Stimulated activated effector memory CD8-positive, alpha-beta T cell treated with anti-CD3 and anti-CD28 coated beads, Interleukin-12 subunit alpha, Interleukin-12 subunit beta, amount 100 ng/mL, for 72 hours (primary cell): ENCODE measurements at regions not wholly inside any gene's neighbourhood (a gene's known extent, or its start where the extent isn't known, plus 50 kb on each side); places are given as distances from the start of the nearest gene placed in this dataset.

Source experiments
- ATAC-seq: fragments of 150-1000 bp; cut with Tn5 transposase; 2 replicates; pipeline ENCODE4 v1.10.0; 2021
- DNase-seq, 2 donors: peaks; one replicate each; pipeline ENCODE4 v3.0.0; 2021 to 2022; ENCODE audit warnings: low spot score in 2 of 2
- H3K27ac Mint-ChIP-seq: one replicate; pipeline ENCODE4 v1.8.0; 2022; ENCODE audit warnings: mild to moderate bottlenecking, mixed read lengths
- H3K36me3 Mint-ChIP-seq: one replicate; pipeline ENCODE4 v1.8.0; 2022; ENCODE audit warnings: mild to moderate bottlenecking, mixed read lengths
- H3K4me1 Mint-ChIP-seq: one replicate; pipeline ENCODE4 v1.8.0; 2022; ENCODE audit warnings: mixed read lengths
- H3K4me3 Mint-ChIP-seq: one replicate; pipeline ENCODE4 v1.8.0; 2022; ENCODE audit warnings: mild to moderate bottlenecking, mixed read lengths
- H3K9me3 Mint-ChIP-seq: one replicate; pipeline ENCODE4 v1.8.0; 2022; ENCODE audit warnings: mixed read lengths

GRCh38 chr13:62627226-62627625, 1211.6 kb upstream of the PCDH20 start:
- Mint-ChIP-seq H3K4me3 (no peak overlapping the region), H3K4me1 (no peaks in the 10 kb centered on the region), H3K9me3 (peaks cover 10% of the 10 kb centered on the region), H3K27ac (no peak overlapping the region), H3K36me3 (no peaks in the 10 kb centered on the region)
- ATAC-seq (no peak), DNase-seq (no peak)

GRCh38 chr13:62626771-62627170, 1211.1 kb upstream of the PCDH20 start:
- DNase-seq (no peak), ATAC-seq (no peak)
- H3K4me3 Mint-ChIP-seq = no peak overlapping the region
- no peaks in the 10 kb centered on the region for H3K4me1 Mint-ChIP-seq
- no peaks in the 10 kb centered on the region for H3K36me3 Mint-ChIP-seq
- H3K27ac Mint-ChIP-seq = no peak overlapping the region
- H3K9me3 Mint-ChIP-seq = peaks cover 10% of the 10 kb centered on the region

- ATAC-seq (no peak), DNase-seq (no peak)
- Mint-ChIP-seq H3K4me1 (no peaks in the 10 kb centered on the region), H3K27ac (no peak overlapping the region), H3K4me3 (no peak overlapping the region), H3K36me3 (no peaks in the 10 kb centered on the region), H3K9me3 (peaks cover 10% of the 10 kb centered on the region)
Observed at GRCh38 chr13:62625214-62625881, 1209.7 kb upstream of the PCDH20 start.

- Mint-ChIP-seq H3K4me3 (no peak overlapping the region), H3K27ac (no peak overlapping the region), H3K9me3 (peaks cover 19% of the 10 kb centered on the region), H3K36me3 (no peaks in the 10 kb centered on the region), H3K4me1 (no peaks in the 10 kb centered on the region)
- DNase-seq (no peak), ATAC-seq (no peak)
Observed at GRCh38 chr13:62613819-62614218, 1198.2 kb upstream of the PCDH20 start.

DNA sequence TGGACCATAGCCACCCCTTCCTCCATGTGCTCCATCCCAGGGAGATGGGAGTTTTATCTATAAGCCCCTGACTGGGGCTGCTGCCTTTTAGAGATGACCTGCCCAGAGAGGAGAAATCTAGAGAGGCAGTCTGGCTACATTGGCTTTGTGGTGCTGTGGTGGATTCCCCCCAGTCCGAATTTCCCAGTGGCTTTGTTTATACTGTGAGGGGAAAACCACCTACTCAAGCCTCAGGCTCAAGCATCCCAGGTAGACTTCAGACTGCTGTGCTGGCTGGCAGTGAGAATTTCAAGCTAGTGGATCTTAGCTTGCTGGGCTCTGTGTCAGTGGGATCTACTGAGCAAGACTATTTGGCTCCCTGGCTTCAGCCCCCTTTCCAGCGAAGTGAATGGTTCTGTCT, 1195.7 kb upstream of the PCDH20 start:
- ATAC-seq (no peak), DNase-seq (no peak)
- H3K4me1 Mint-ChIP-seq = no peaks in the 10 kb centered on the region
- no peak overlapping the region for H3K27ac Mint-ChIP-seq
- no peak overlapping the region for H3K4me3 Mint-ChIP-seq
- H3K36me3 Mint-ChIP-seq = no peaks in the 10 kb centered on the region
- peaks cover 35% of the 10 kb centered on the region for H3K9me3 Mint-ChIP-seq

DNA sequence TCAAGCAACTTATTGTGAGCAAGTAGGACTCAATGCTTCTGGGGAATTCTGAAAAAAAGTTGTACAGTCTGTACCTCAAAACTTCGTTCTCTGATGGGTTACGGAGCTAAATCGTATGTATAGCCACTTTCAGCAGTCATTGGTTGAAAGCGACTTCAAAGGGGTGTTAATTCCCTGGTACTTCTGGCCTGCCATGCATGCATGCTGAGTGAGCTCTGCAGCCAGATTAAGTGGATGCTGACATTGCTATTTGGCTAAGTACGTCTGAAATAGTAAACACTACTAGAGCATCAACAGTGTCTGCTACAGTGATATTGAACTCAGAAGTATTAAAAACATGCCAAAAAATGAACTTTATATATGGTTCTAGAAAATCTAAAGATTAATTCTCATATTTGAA, 1183.1 kb upstream of the PCDH20 start:
- H3K4me3 Mint-ChIP-seq = no peak overlapping the region
- ATAC-seq (no peak), DNase-seq (no peak)
- H3K36me3 Mint-ChIP-seq = no peaks in the 10 kb centered on the region
- H3K9me3 Mint-ChIP-seq = peaks cover 24% of the 10 kb centered on the region
- no peaks in the 10 kb centered on the region for H3K4me1 Mint-ChIP-seq
- no peak overlapping the region for H3K27ac Mint-ChIP-seq

DNA sequence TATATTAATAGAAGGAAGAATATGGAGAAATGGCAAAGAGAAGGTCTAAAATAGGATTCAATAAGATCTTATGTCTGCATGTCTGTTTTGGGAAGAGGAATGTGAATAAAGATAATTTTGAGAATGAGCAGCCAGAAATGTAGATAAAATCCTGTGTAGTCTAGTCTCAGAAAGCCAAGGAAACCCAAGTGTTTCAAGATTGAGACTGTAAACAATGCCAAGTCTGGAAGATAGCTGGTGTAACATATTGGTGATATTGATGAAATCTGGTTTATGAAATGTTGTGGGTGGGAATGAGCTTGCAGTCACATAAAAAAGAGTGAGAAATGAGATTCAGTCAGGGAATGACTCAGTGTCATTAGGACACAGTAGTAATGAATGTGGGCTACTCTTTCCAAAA, 1180.3 kb upstream of the PCDH20 start:
- no peak overlapping the region for H3K4me3 Mint-ChIP-seq
- ATAC-seq = no peak
- H3K27ac Mint-ChIP-seq = no peak overlapping the region
- DNase-seq = no peak
- H3K9me3 Mint-ChIP-seq = peaks cover 16% of the 10 kb centered on the region
- H3K4me1 Mint-ChIP-seq = no peaks in the 10 kb centered on the region
- H3K36me3 Mint-ChIP-seq = no peaks in the 10 kb centered on the region

- DNase-seq (no peak), ATAC-seq (no peak)
- no peak overlapping the region for H3K27ac Mint-ChIP-seq
- H3K4me1 Mint-ChIP-seq = no peaks in the 10 kb centered on the region
- H3K36me3 Mint-ChIP-seq = no peaks in the 10 kb centered on the region
- no peak overlapping the region for H3K4me3 Mint-ChIP-seq
- H3K9me3 Mint-ChIP-seq = peaks cover 15% of the 10 kb centered on the region
Observed at GRCh38 chr13:62593804-62594203, 1178.2 kb upstream of the PCDH20 start.

- Mint-ChIP-seq H3K9me3 (peaks cover 3% of the 10 kb centered on the region), H3K4me3 (no peak overlapping the region), H3K36me3 (no peaks in the 10 kb centered on the region), H3K4me1 (no peaks in the 10 kb centered on the region), H3K27ac (no peak overlapping the region)
- DNase-seq (no peak), ATAC-seq (no peak)
Observed at GRCh38 chr13:62583466-62583865, 1167.8 kb upstream of the PCDH20 start.

DNA sequence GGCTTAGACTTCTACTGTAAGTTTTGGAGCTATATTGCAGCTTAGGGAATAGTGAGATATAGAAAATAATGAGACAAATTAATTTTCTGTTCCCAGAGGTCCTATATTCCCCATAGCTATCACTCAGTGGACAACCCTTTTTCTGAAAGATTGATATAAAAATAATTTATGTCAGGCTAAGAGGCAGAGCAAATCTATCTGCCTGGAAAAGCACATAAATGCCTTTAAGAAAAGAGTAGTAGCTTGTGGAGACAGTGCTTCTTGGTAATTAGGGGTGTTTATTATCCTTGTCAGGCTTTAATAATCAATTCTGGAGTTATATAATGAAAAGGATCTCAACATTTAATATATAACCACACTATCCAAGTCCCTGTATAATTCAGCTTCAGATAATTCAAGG, 1162.8 kb upstream of the PCDH20 start:
- no peak for ATAC-seq
- no peaks in the 10 kb centered on the region for H3K36me3 Mint-ChIP-seq
- peaks cover 4% of the 10 kb centered on the region for H3K9me3 Mint-ChIP-seq
- H3K27ac Mint-ChIP-seq = no peak overlapping the region
- H3K4me3 Mint-ChIP-seq = no peak overlapping the region
- no peak for DNase-seq
- H3K4me1 Mint-ChIP-seq = no peaks in the 10 kb centered on the region

DNA sequence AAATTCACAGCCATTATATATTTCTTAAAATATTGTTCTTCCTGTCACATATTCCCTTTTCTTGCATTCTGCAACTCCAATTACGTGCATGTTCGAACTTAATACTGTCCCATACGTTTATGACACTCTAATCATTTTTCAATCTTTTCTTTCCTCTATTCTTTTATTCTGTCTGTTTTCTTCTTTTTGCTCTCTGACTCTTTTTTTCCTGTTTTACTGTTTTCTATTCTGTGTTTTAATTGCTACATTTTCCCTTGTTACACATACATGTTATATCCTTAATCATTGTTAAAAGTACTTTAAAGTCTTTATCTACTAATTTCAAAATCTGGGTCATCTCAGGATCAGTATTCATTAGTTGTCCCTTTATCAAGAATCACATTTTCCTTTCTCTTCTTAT, 1149.1 kb upstream of the PCDH20 start:
- Mint-ChIP-seq H3K9me3 (peaks cover 17% of the 10 kb centered on the region), H3K4me1 (no peaks in the 10 kb centered on the region), H3K4me3 (no peak overlapping the region), H3K36me3 (no peaks in the 10 kb centered on the region), H3K27ac (no peak overlapping the region)
- ATAC-seq (no peak), DNase-seq (no peak)

GRCh38 chr13:62563251-62563650, 1147.6 kb upstream of the PCDH20 start:
- no peaks in the 10 kb centered on the region for H3K36me3 Mint-ChIP-seq
- ATAC-seq = no peak
- DNase-seq = no peak
- H3K4me1 Mint-ChIP-seq = no peaks in the 10 kb centered on the region
- H3K27ac Mint-ChIP-seq = no peak overlapping the region
- H3K9me3 Mint-ChIP-seq = peaks cover 11% of the 10 kb centered on the region
- no peak overlapping the region for H3K4me3 Mint-ChIP-seq

- ATAC-seq (no peak), DNase-seq (no peak)
- Mint-ChIP-seq H3K9me3 (peaks cover 15% of the 10 kb centered on the region), H3K4me1 (no peaks in the 10 kb centered on the region), H3K27ac (no peak overlapping the region), H3K36me3 (no peaks in the 10 kb centered on the region), H3K4me3 (no peak overlapping the region)
Observed at GRCh38 chr13:62556978-62557377, 1141.3 kb upstream of the PCDH20 start.

- H3K9me3 Mint-ChIP-seq = peaks cover 13% of the 10 kb centered on the region
- ATAC-seq = no peak
Observed at GRCh38 chr13:62551588-62551987, 1135.9 kb upstream of the PCDH20 start.

DNA sequence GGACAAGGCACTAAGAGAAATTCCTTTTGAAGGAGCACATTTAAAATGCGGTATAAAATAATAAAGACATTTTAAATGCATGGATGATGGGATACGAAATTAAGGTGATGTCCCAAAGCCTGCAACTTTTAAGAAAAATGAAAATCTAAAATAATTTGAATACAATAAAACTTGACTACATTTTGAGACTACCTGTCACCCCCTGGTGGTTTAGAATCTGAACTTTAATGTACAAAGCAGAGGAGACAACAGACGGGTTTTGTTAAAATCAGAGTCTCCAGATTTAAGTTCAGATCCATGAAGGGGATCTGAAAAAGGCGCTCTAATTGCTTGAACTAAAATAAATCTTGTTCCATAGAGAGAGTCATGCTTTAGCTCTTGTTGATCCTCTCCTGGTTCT, 1129.3 kb upstream of the PCDH20 start:
- Mint-ChIP-seq H3K4me1 (no peaks in the 10 kb centered on the region), H3K4me3 (no peak overlapping the region), H3K36me3 (no peaks in the 10 kb centered on the region), H3K9me3 (peaks cover 22% of the 10 kb centered on the region), H3K27ac (no peak overlapping the region)
- DNase-seq (no peak), ATAC-seq (no peak)

More at GRCh38 chr13:62551588-62551987, 1135.9 kb upstream of the PCDH20 start:
- Mint-ChIP-seq H3K4me1 (no peaks in the 10 kb centered on the region), H3K36me3 (no peaks in the 10 kb centered on the region), H3K27ac (no peak overlapping the region), H3K4me3 (no peak overlapping the region)
- no peak for DNase-seq

GRCh38 chr13:62537593-62537992, 1121.9 kb upstream of the PCDH20 start:
- Mint-ChIP-seq H3K36me3 (no peaks in the 10 kb centered on the region), H3K4me1 (no peaks in the 10 kb centered on the region), H3K27ac (no peak overlapping the region), H3K9me3 (peaks cover 22% of the 10 kb centered on the region), H3K4me3 (no peak overlapping the region)
- ATAC-seq (no peak), DNase-seq (no peak)

GRCh38 chr13:62525652-62526051, 1110.0 kb upstream of the PCDH20 start:
- H3K27ac Mint-ChIP-seq = no peak overlapping the region

More at GRCh38 chr13:62525652-62526051, 1110.0 kb upstream of the PCDH20 start:
- no peak for DNase-seq
- H3K4me1 Mint-ChIP-seq = no peaks in the 10 kb centered on the region
- ATAC-seq = no peak
- peaks cover 5% of the 10 kb centered on the region for H3K9me3 Mint-ChIP-seq
- H3K4me3 Mint-ChIP-seq = no peak overlapping the region
- H3K36me3 Mint-ChIP-seq = no peaks in the 10 kb centered on the region
